ENCODE measurements at regions not wholly inside any gene's neighbourhood (a gene's known extent, or its start where the extent isn't known, plus 50 kb on each side); places are given as distances from the start of the nearest gene placed in this dataset.

DNA sequence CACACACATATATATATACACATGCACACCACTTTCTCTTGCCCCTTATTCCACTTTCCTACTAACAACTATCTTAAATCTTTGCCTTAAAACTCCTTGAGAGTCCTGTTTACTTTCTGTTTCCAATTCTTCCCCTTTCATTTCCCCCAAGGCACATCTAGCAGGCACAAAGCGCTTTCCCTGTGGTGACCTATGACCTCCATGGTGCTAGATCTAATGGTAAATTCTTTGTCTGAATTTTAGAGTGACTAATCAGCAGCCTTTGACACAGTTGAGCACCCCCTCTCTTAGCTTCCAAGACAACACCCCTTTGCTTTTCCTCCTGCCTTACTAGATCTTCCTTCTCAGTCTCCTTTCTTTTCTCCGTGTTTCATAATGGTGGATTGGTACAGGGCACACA lies 236.4 kb upstream of the TTC29 start:
- H3K4me3 ChIP-seq (ENCODE audit: insufficient read length, low read depth) = no peak overlapping the region
- TF ChIP-seq SUZ12 (IDR thresholded peaks at IDR 0.05; ENCODE audit: extremely low read depth, insufficient read depth, insufficient read length) = no peak
- no peaks in the 10 kb centered on the region for H3K36me3 ChIP-seq (ENCODE audit: insufficient read depth, insufficient read length, low read length)

GRCh38 chr4:147192679-147193078 lies 247.0 kb upstream of the TTC29 start:
- no peak for TF ChIP-seq SUZ12 (IDR thresholded peaks at IDR 0.05; ENCODE audit: extremely low read depth, insufficient read depth, insufficient read length)
- no peak for TF ChIP-seq YY1 (IDR thresholded peaks at IDR 0.05; ENCODE audit: insufficient read depth, insufficient read length)
- TF ChIP-seq ZNF274 (IDR thresholded peaks at IDR 0.05; ENCODE audit: low read depth, low read length) = no peak
- Histone ChIP-seq H3K4me3 (ENCODE audit: insufficient read length, low read depth) (no peak overlapping the region), H3K9ac (ENCODE audit: insufficient read length, low read depth) (no peak overlapping the region), H3K36me3 (ENCODE audit: insufficient read depth, insufficient read length, low read length) (no peaks in the 10 kb centered on the region), H3K27me3 (ENCODE audit: insufficient read depth, insufficient read length) (no peaks in the 10 kb centered on the region), H3K9me3 (ENCODE audit: insufficient read depth, low read length) (no peaks in the 10 kb centered on the region), H3K4me1 (ENCODE audit: insufficient read depth, insufficient read length) (no peaks in the 10 kb centered on the region)
- DNase-seq (ENCODE audit: low read depth, low spot score) = no peak

More for the DNA sequence above, 236.4 kb upstream of the TTC29 start:
- H3K27me3 ChIP-seq (ENCODE audit: insufficient read depth, insufficient read length) = no peaks in the 10 kb centered on the region
- no peak for DNase-seq (ENCODE audit: low read depth, low spot score)
- no peaks in the 10 kb centered on the region for H3K4me1 ChIP-seq (ENCODE audit: insufficient read depth, insufficient read length)
- no peaks in the 10 kb centered on the region for H3K9me3 ChIP-seq (ENCODE audit: insufficient read depth, low read length)
- H3K9ac ChIP-seq (ENCODE audit: insufficient read length, low read depth) = no peak overlapping the region

DNA sequence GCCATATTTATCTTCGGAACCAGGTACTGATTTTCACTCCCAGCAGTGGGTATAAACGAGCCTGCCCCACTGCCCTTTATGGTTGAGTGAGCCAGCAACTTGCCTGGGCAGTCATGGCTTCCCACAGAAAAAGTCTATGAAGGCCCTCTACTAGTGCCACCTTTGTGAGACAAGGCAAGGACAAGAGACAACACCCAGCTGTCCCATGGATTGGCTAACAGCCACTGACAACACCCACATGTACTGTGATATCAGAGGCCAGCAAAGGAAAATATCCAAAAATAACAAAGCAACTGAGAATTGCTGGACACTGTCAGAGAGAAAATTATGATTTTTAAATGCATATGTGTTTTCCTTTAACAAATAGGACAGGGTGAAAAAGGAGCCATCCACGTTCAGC lies 248.4 kb upstream of the TTC29 start:
- Histone ChIP-seq H3K4me1 (ENCODE audit: insufficient read depth, insufficient read length) (no peaks in the 10 kb centered on the region), H3K4me3 (ENCODE audit: insufficient read length, low read depth) (no peak overlapping the region), H3K9me3 (ENCODE audit: insufficient read depth, low read length) (no peaks in the 10 kb centered on the region), H3K36me3 (ENCODE audit: insufficient read depth, insufficient read length, low read length) (no peaks in the 10 kb centered on the region), H3K27me3 (ENCODE audit: insufficient read depth, insufficient read length) (no peaks in the 10 kb centered on the region), H3K9ac (ENCODE audit: insufficient read length, low read depth) (no peak overlapping the region)
- no peak for DNase-seq (ENCODE audit: low read depth, low spot score)
- no peak for TF ChIP-seq YY1 (IDR thresholded peaks at IDR 0.05; ENCODE audit: insufficient read depth, insufficient read length)
- no peak for TF ChIP-seq ZNF274 (IDR thresholded peaks at IDR 0.05; ENCODE audit: low read depth, low read length)
- no peak for TF ChIP-seq SUZ12 (IDR thresholded peaks at IDR 0.05; ENCODE audit: extremely low read depth, insufficient read depth, insufficient read length)

DNA sequence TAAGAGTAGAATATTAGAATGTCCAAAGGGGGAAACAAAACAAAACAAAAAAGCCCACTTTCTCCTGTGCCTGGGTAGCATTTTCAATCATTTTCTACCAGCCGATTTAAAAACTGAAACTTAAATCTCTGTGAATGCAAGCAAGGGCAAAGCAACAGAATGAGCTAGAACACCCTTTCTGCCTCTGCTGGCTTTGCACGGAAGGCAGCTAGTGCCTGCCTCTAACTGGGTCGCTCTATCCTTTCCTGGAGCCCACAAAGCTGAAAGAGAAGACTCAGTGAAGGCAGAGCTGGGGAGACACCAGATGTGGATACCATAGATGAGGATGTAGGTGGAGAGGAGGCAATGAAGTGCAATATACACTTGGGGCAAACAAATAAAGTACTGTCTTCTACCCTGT lies 248.9 kb upstream of the TTC29 start:
- Histone ChIP-seq H3K4me3 (ENCODE audit: insufficient read length, low read depth) (no peak overlapping the region), H3K9me3 (ENCODE audit: insufficient read depth, low read length) (no peaks in the 10 kb centered on the region), H3K4me1 (ENCODE audit: insufficient read depth, insufficient read length) (no peaks in the 10 kb centered on the region), H3K27me3 (ENCODE audit: insufficient read depth, insufficient read length) (no peaks in the 10 kb centered on the region), H3K36me3 (ENCODE audit: insufficient read depth, insufficient read length, low read length) (no peaks in the 10 kb centered on the region), H3K9ac (ENCODE audit: insufficient read length, low read depth) (no peak overlapping the region)
- TF ChIP-seq ZNF274 (IDR thresholded peaks at IDR 0.05; ENCODE audit: low read depth, low read length) (no peak), SUZ12 (IDR thresholded peaks at IDR 0.05; ENCODE audit: extremely low read depth, insufficient read depth, insufficient read length) (no peak), YY1 (IDR thresholded peaks at IDR 0.05; ENCODE audit: insufficient read depth, insufficient read length) (no peak)
- DNase-seq (ENCODE audit: low read depth, low spot score) = no peak

DNA sequence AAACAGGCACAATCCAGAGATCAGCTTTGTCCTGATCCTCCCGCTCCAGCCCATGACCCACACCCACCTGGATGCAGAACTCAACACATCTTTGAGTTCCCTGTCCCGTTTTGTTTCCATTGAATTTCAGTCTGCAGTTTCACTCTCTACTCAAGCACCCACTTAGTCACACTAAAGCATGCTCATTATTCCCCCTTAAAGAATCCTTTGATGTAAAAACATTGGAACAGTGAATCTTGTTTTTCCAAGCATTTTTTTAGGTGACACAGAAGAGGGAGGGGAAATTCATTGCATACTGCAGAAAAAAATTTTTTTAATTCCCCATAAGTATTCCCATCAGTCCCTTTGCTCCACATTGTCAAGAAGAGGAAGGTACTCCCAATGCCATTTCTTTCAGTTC lies 249.7 kb upstream of the TTC29 start:
- Histone ChIP-seq H3K4me3 (ENCODE audit: insufficient read length, low read depth) (no peak overlapping the region), H3K36me3 (ENCODE audit: insufficient read depth, insufficient read length, low read length) (no peaks in the 10 kb centered on the region), H3K9ac (ENCODE audit: insufficient read length, low read depth) (no peak overlapping the region), H3K27me3 (ENCODE audit: insufficient read depth, insufficient read length) (no peaks in the 10 kb centered on the region), H3K9me3 (ENCODE audit: insufficient read depth, low read length) (no peaks in the 10 kb centered on the region), H3K4me1 (ENCODE audit: insufficient read depth, insufficient read length) (no peaks in the 10 kb centered on the region)
- TF ChIP-seq YY1 (IDR thresholded peaks at IDR 0.05; ENCODE audit: insufficient read depth, insufficient read length) (no peak), ZNF274 (IDR thresholded peaks at IDR 0.05; ENCODE audit: low read depth, low read length) (no peak), SUZ12 (IDR thresholded peaks at IDR 0.05; ENCODE audit: extremely low read depth, insufficient read depth, insufficient read length) (no peak)
- no peak for DNase-seq (ENCODE audit: low read depth, low spot score)

GRCh38 chr4:147198411-147199051 lies 252.9 kb upstream of the TTC29 start:
- Histone ChIP-seq H3K9ac (ENCODE audit: insufficient read length, low read depth) (no peak overlapping the region), H3K27me3 (ENCODE audit: insufficient read depth, insufficient read length) (no peaks in the 10 kb centered on the region), H3K36me3 (ENCODE audit: insufficient read depth, insufficient read length, low read length) (no peaks in the 10 kb centered on the region), H3K9me3 (ENCODE audit: insufficient read depth, low read length) (no peaks in the 10 kb centered on the region), H3K4me3 (ENCODE audit: insufficient read length, low read depth) (no peak overlapping the region), H3K4me1 (ENCODE audit: insufficient read depth, insufficient read length) (no peaks in the 10 kb centered on the region)
- DNase-seq (ENCODE audit: low read depth, low spot score) = no peak
- no peak for TF ChIP-seq SUZ12 (IDR thresholded peaks at IDR 0.05; ENCODE audit: extremely low read depth, insufficient read depth, insufficient read length)
- no peak for TF ChIP-seq ZNF274 (IDR thresholded peaks at IDR 0.05; ENCODE audit: low read depth, low read length)
- no peak for TF ChIP-seq YY1 (IDR thresholded peaks at IDR 0.05; ENCODE audit: insufficient read depth, insufficient read length)

DNA sequence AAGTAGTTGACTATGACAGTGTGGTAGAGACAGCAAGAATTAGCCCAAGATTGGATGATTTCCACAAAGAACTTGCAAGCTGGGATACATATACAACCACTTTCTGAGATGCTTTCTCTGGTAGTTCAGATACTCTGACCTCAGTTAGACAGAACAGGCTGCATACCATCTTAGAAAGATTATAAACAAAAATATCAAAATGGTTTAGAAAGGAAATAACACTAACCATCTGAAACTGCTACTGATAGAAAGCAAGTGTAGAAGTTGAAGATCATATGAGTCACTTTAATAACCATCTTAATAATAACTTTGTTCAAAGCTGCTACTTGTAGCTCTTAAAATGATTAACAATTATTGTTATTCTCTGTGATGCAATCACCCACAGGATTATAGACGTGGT lies 255.4 kb upstream of the TTC29 start:
- no peak for DNase-seq (ENCODE audit: low read depth, low spot score)
- Histone ChIP-seq H3K9me3 (ENCODE audit: insufficient read depth, low read length) (no peaks in the 10 kb centered on the region), H3K9ac (ENCODE audit: insufficient read length, low read depth) (no peak overlapping the region), H3K27me3 (ENCODE audit: insufficient read depth, insufficient read length) (no peaks in the 10 kb centered on the region), H3K4me1 (ENCODE audit: insufficient read depth, insufficient read length) (no peaks in the 10 kb centered on the region), H3K4me3 (ENCODE audit: insufficient read length, low read depth) (no peak overlapping the region), H3K36me3 (ENCODE audit: insufficient read depth, insufficient read length, low read length) (no peaks in the 10 kb centered on the region)
- TF ChIP-seq ZNF274 (IDR thresholded peaks at IDR 0.05; ENCODE audit: low read depth, low read length) = no peak
- no peak for TF ChIP-seq YY1 (IDR thresholded peaks at IDR 0.05; ENCODE audit: insufficient read depth, insufficient read length)
- TF ChIP-seq SUZ12 (IDR thresholded peaks at IDR 0.05; ENCODE audit: extremely low read depth, insufficient read depth, insufficient read length) = no peak

Measured in NT2/D1 (cell line).